Neuronal stem cell (in vitro differentiated cells): ENCODE measurements at regions not wholly inside any gene's neighbourhood (a gene's known extent, or its start where the extent isn't known, plus 50 kb on each side); places are given as distances from the start of the nearest gene placed in this dataset.

Source experiments
- DNase-seq: peaks from one replicate; pipeline ENCODE4 v3.0.0-alpha.2; 2013; ENCODE audit warnings: low spot score
- H2AFZ ChIP-seq: one replicate; pipeline ENCODE4 v1.6.1; 2013; ENCODE audit warnings: mild to moderate bottlenecking, low read length, inconsistent platforms
- H2AK5ac ChIP-seq: 2 replicates; pipeline ENCODE4 v1.6.1; 2013; ENCODE audit warnings: low read depth, mild to moderate bottlenecking, inconsistent platforms, low read length, moderate library complexity, mixed read lengths
- H2BK120ac ChIP-seq: 2 replicates; pipeline ENCODE4 v1.6.1; 2013; ENCODE audit warnings: low read depth, mild to moderate bottlenecking, inconsistent platforms, low read length, moderate library complexity, mixed read lengths
- H2BK12ac ChIP-seq: one replicate; pipeline ENCODE4 v1.6.1; 2013; ENCODE audit warnings: low read length, inconsistent platforms
- H2BK15ac ChIP-seq: 2 replicates; pipeline ENCODE4 v1.6.1; 2013; ENCODE audit warnings: mild to moderate bottlenecking, low read length, inconsistent platforms, mixed read lengths
- H2BK5ac ChIP-seq: one replicate; pipeline ENCODE4 v1.6.1; 2013; ENCODE audit warnings: inconsistent platforms, mild to moderate bottlenecking, low read length, moderate library complexity
- H3K14ac ChIP-seq: one replicate; pipeline ENCODE4 v1.6.1; 2013; ENCODE audit warnings: low read length, inconsistent platforms
- H3K18ac ChIP-seq: 2 replicates; pipeline ENCODE4 v1.6.1; 2013; ENCODE audit warnings: low read length, inconsistent platforms
- H3K23ac ChIP-seq: 2 replicates; pipeline ENCODE4 v1.6.1; 2013; ENCODE audit warnings: low read depth, mild to moderate bottlenecking, mixed read lengths, low read length, inconsistent platforms; ENCODE audit not compliant: poor library complexity
- H3K27ac ChIP-seq: replicated peaks from 3 replicates; pipeline ENCODE4 v1.5.1; 2013; ENCODE audit warnings: low read length, inconsistent platforms
- H3K27me3 ChIP-seq, 3 experiments: 2 replicates each; pipeline ENCODE4 v1.6.1; 2013; ENCODE audit warnings: low read length in 3 of 3, mild to moderate bottlenecking in 2 of 3, inconsistent platforms in 1 of 3, low read depth in 1 of 3, mixed read lengths in 1 of 3, moderate library complexity in 1 of 3; ENCODE audit not compliant: control insufficient read depth in 3 of 3, insufficient read depth in 3 of 3
- H3K36me3 ChIP-seq, 2 donors: replicated peaks in 1 of 2; 2 replicates each; pipeline ENCODE4 v1.6.1; 2013; ENCODE audit warnings: low read length in 2 of 2; ENCODE audit not compliant: control insufficient read depth in 2 of 2, insufficient read depth in 2 of 2
- H3K4ac ChIP-seq: 2 replicates; pipeline ENCODE4 v1.6.1; 2013; ENCODE audit warnings: inconsistent platforms, mild to moderate bottlenecking, low read length, moderate library complexity
- H3K4me1 ChIP-seq, 2 donors: 1 replicate in 1 of 2; 2 replicates in 1 of 2; pipeline ENCODE4 v1.6.1; 2013; ENCODE audit warnings: low read length in 2 of 2, low read depth in 1 of 2; ENCODE audit not compliant: control insufficient read depth in 2 of 2, insufficient read depth in 1 of 2
- H3K4me2 ChIP-seq: one replicate; pipeline ENCODE4 v1.6.1; 2013; ENCODE audit warnings: mild to moderate bottlenecking, low read length, inconsistent platforms; ENCODE audit not compliant: insufficient read depth, poor library complexity, severe bottlenecking
- H3K4me3 ChIP-seq, 2 donors: 2 replicates each; pipeline ENCODE4 v1.5.1; 2013; ENCODE audit warnings: low read length in 2 of 2, mild to moderate bottlenecking in 2 of 2, inconsistent platforms in 1 of 2, moderate library complexity in 1 of 2
- H3K79me1 ChIP-seq: one replicate; pipeline ENCODE4 v1.6.1; 2013; ENCODE audit warnings: low read depth, mild to moderate bottlenecking, inconsistent platforms, low read length, moderate library complexity
- H3K9ac ChIP-seq: one replicate; pipeline ENCODE4 v1.6.1; 2013; ENCODE audit warnings: mild to moderate bottlenecking, low read depth, low read length, inconsistent platforms; ENCODE audit not compliant: poor library complexity
- H3K9me3 ChIP-seq, 2 donors: replicated peaks in 1 of 2; 2 replicates each; pipeline versions ENCODE3 to v1.6.1; 2013; ENCODE audit warnings: low read length in 2 of 2, mild to moderate bottlenecking in 2 of 2, inconsistent platforms in 1 of 2, low read depth in 1 of 2, mixed read lengths in 1 of 2, moderate library complexity in 1 of 2; ENCODE audit not compliant: control insufficient read depth in 2 of 2, insufficient read depth in 1 of 2
- H4K8ac ChIP-seq: one replicate; pipeline ENCODE4 v1.6.1; 2013; ENCODE audit warnings: low read depth, mild to moderate bottlenecking, inconsistent platforms, low read length, moderate library complexity
- H4K91ac ChIP-seq: one replicate; pipeline ENCODE4 v1.6.1; 2013; ENCODE audit warnings: low read length, low read depth, mild to moderate bottlenecking, inconsistent platforms; ENCODE audit not compliant: poor library complexity
- whole genome bisulfite sequencing, 2 donors: extraction: QIAGEN DNeasy Blood & Tissue Kit; methylation state at CpG; one replicate each; pipeline ENCODE4 v1.1.7; 2013; ENCODE audit warnings: missing lambda C conversion rate in 2 of 2, mixed read lengths in 1 of 2; ENCODE audit not compliant: insufficient read length in 2 of 2, insufficient replicate concordance in 1 of 2; ENCODE audit errors: extremely low coverage in 2 of 2; 5-methylcytosine and 5-hydroxymethylcytosine counted together

DNA sequence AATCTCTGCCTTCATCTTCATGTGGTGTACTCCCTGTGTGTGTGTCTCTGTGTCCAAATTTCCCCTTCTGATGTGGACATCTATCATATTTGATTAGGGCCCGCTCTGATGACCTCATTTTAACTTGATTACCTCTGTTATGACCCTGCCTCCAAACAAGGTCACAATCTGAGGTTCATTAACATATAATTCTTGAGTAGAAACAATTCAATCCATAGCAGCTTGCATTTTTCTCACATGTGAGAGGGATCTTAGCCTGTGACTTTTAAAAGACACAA is 130.9 kb upstream of the RAB4A start:
- Histone ChIP-seq H3K14ac (no peak overlapping the region), H3K9me3 (no peaks in the 10 kb centered on the region), H3K27ac (no peak overlapping the region), H4K91ac (no peak overlapping the region), H3K18ac (no peak overlapping the region), H2BK12ac (no peak overlapping the region), H2AFZ (no peak overlapping the region), H2BK120ac (no peak overlapping the region), H2BK5ac (no peak overlapping the region), H3K79me1 (no peaks in the 10 kb centered on the region), H3K4me1 (no peaks in the 10 kb centered on the region), H3K9ac (no peak overlapping the region), H3K4me3 (no peak overlapping the region), H3K4ac (no peak overlapping the region), H2AK5ac (no peak overlapping the region), H2BK15ac (no peak overlapping the region), H3K27me3 (peaks cover 0 to 14% (median 0%) of the 10 kb centered on the region in 3 experiments), H4K8ac (no peak overlapping the region), H3K36me3 (no peaks in the 10 kb centered on the region), H3K23ac (no peak overlapping the region), H3K4me2 (no peak overlapping the region)
- no peak for DNase-seq
- no CpG with 5 or more reads among the region's 1 CpG for WGBS, 2 donors

- Histone ChIP-seq H3K79me1 (no peaks in the 10 kb centered on the region), H4K91ac (no peak overlapping the region), H2BK15ac (no peak overlapping the region), H3K4me3 (no peak overlapping the region), H2BK12ac (no peak overlapping the region), H2BK5ac (no peak overlapping the region), H3K4me2 (no peak overlapping the region), H3K23ac (no peak overlapping the region), H3K14ac (no peak overlapping the region), H4K8ac (no peak overlapping the region), H3K9me3 (no peaks in the 10 kb centered on the region), H3K27ac (no peak overlapping the region), H3K4me1 (no peaks in the 10 kb centered on the region), H3K18ac (no peak overlapping the region), H3K36me3 (no peaks in the 10 kb centered on the region), H2BK120ac (no peak overlapping the region), H2AFZ (no peak overlapping the region), H3K4ac (no peak overlapping the region), H2AK5ac (no peak overlapping the region), H3K27me3 (peaks cover 0 to 19% (median 0%) of the 10 kb centered on the region in 3 experiments), H3K9ac (no peak overlapping the region)
- no peak for DNase-seq
- no CpG with 5 or more reads among the region's 2 CpGs for WGBS, 2 donors
These were observed 129.6 kb upstream of the RAB4A start for GRCh38 chr1:229141271-229141670.

GRCh38 chr1:229141689-229142377 is 129.1 kb upstream of the RAB4A start:
- Histone ChIP-seq H2AFZ (no peak overlapping the region), H3K36me3 (no peaks in the 10 kb centered on the region), H2BK15ac (no peak overlapping the region), H3K23ac (no peak overlapping the region), H3K4me1 (no peaks in the 10 kb centered on the region), H3K4me3 (no peak overlapping the region), H3K9me3 (no peaks in the 10 kb centered on the region), H2BK120ac (no peak overlapping the region), H4K91ac (no peak overlapping the region), H3K79me1 (no peaks in the 10 kb centered on the region), H2BK5ac (no peak overlapping the region), H3K4me2 (no peak overlapping the region), H3K9ac (no peak overlapping the region), H2AK5ac (no peak overlapping the region), H3K14ac (no peak overlapping the region), H4K8ac (no peak overlapping the region), H2BK12ac (no peak overlapping the region), H3K4ac (no peak overlapping the region), H3K18ac (no peak overlapping the region), H3K27me3 (peaks cover 0 to 21% (median 0%) of the 10 kb centered on the region in 3 experiments), H3K27ac (no peak overlapping the region)
- WGBS, 2 donors: no CpG with 5 or more reads among the region's 5 CpGs
- no peak for DNase-seq

DNA sequence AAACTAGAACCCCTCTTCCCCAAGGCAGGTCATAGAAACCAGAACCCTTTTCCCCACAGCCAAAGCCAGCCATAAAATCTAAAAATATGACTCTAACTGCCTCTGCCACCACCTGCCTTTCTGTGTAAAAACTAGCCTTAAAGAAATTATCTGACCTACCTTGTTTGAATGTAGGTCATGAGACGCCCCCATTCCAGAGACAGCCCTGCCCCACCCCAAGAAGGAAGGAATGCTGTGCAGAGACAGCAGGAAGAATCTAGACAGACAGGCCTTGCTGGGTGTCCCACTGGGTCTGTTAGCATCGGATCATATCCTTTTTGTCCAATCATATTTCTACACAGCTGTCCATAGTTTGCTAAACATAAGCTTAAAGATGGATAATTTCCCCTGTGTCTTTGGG is 128.4 kb upstream of the RAB4A start:
- no peak overlapping the region for H3K9ac ChIP-seq
- no peak overlapping the region for H4K8ac ChIP-seq
- no CpG with 5 or more reads among the region's 2 CpGs for WGBS, 2 donors
- H3K14ac ChIP-seq: no peak overlapping the region
- no peak overlapping the region for H3K27ac ChIP-seq
- H3K4me1 ChIP-seq: peaks cover 0 to 2% of the 10 kb centered on the region in 2 donors
- H3K36me3 ChIP-seq: no peaks in the 10 kb centered on the region
- no peak overlapping the region for H2AFZ ChIP-seq
- H3K4ac ChIP-seq: no peak overlapping the region
- no peak overlapping the region for H3K4me2 ChIP-seq
- no peak overlapping the region for H2BK120ac ChIP-seq
- H3K9me3 ChIP-seq: no peaks in the 10 kb centered on the region
- no peaks in the 10 kb centered on the region for H3K79me1 ChIP-seq
- H3K27me3 ChIP-seq: peaks cover 0 to 27% (median 0%) of the 10 kb centered on the region in 3 experiments
- no peak overlapping the region for H2BK15ac ChIP-seq
- H2AK5ac ChIP-seq: no peak overlapping the region
- H3K23ac ChIP-seq: no peak overlapping the region
- no peak for DNase-seq
- H3K4me3 ChIP-seq: no peak overlapping the region
- no peak overlapping the region for H2BK5ac ChIP-seq
- no peak overlapping the region for H4K91ac ChIP-seq
- no peak overlapping the region for H3K18ac ChIP-seq
- H2BK12ac ChIP-seq: no peak overlapping the region
